ENCODE measurements at regions not wholly inside any gene's neighbourhood (a gene's known extent, or its start where the extent isn't known, plus 50 kb on each side); places are given as distances from the start of the nearest gene placed in this dataset.

- H3K36me3 Mint-ChIP-seq: no peaks in the 10 kb centered on the region
- CTCF ChIA-PET: no interaction called here
- intact Hi-C loops (cut with micrococcal nuclease): no loop called here
- POLR2A ChIA-PET: no interaction called here
- DNase-seq: no peak
- no peak overlapping the region for H3K27ac Mint-ChIP-seq
- H3K4me3 Mint-ChIP-seq: no peak overlapping the region
- H3K9me3 Mint-ChIP-seq: peaks cover 6% of the 10 kb centered on the region
- peaks cover 16% of the 10 kb centered on the region for H3K4me1 Mint-ChIP-seq (ENCODE audit: low read depth)
- H3K27me3 Mint-ChIP-seq: no peaks in the 10 kb centered on the region
Measured at GRCh38 chr12:92326877-92327276, 181.2 kb upstream of the BTG1 start.

GRCh38 chr12:92324849-92325500 is 179.3 kb upstream of the BTG1 start:
- Mint-ChIP-seq H3K4me1 (ENCODE audit: low read depth) (peaks cover 16% of the 10 kb centered on the region), H3K4me3 (no peak overlapping the region), H3K27ac (no peak overlapping the region), H3K27me3 (no peaks in the 10 kb centered on the region), H3K36me3 (no peaks in the 10 kb centered on the region), H3K9me3 (peaks cover 24% of the 10 kb centered on the region)
- CTCF ChIA-PET: no interaction called here
- POLR2A ChIA-PET: no interaction called here
- DNase-seq: no peak
- intact Hi-C loops (cut with micrococcal nuclease): no loop called here

- no peak overlapping the region for H3K4me3 Mint-ChIP-seq
- H3K4me1 Mint-ChIP-seq (ENCODE audit: low read depth): peaks cover 2% of the 10 kb centered on the region
- no peaks in the 10 kb centered on the region for H3K9me3 Mint-ChIP-seq
- H3K27me3 Mint-ChIP-seq: no peaks in the 10 kb centered on the region
- ChIA-PET POLR2A (no interaction called here), CTCF (no interaction called here)
- intact Hi-C loops (cut with micrococcal nuclease): no loop called here
- H3K27ac Mint-ChIP-seq: no peak overlapping the region
- no peaks in the 10 kb centered on the region for H3K36me3 Mint-ChIP-seq
- DNase-seq: no peak
Measured at GRCh38 chr12:92312463-92312964, 166.9 kb upstream of the BTG1 start.

- Mint-ChIP-seq H3K4me3 (no peak overlapping the region), H3K4me1 (ENCODE audit: low read depth) (peaks cover 4% of the 10 kb centered on the region), H3K27me3 (no peaks in the 10 kb centered on the region), H3K9me3 (no peaks in the 10 kb centered on the region), H3K36me3 (no peaks in the 10 kb centered on the region), H3K27ac (no peak overlapping the region)
- intact Hi-C loops (cut with micrococcal nuclease): loop anchor here (5.0 kb wide), 1 partner anchor 157 kb away; the partner anchor contains the start of gene BTG1
- POLR2A ChIA-PET: no interaction called here
- no peak for DNase-seq
- CTCF ChIA-PET: interaction anchor here (1.4 kb wide), 1 partner anchor 23 kb away, joined by 3 read pairs; no protein-coding TSS in a partner anchor
Measured at GRCh38 chr12:92304371-92305055, 158.9 kb upstream of the BTG1 start.

GRCh38 chr12:92302041-92302829 is 156.6 kb upstream of the BTG1 start:
- ChIA-PET CTCF (no interaction called here), POLR2A (no interaction called here)
- no peak overlapping the region for H3K27ac Mint-ChIP-seq
- H3K4me3 Mint-ChIP-seq: no peak overlapping the region
- peaks cover 4% of the 10 kb centered on the region for H3K4me1 Mint-ChIP-seq (ENCODE audit: low read depth)
- intact Hi-C loops (cut with micrococcal nuclease): loop anchor here (5.0 kb wide), 1 partner anchor 155 kb away; the partner anchor contains the start of gene BTG1
- H3K9me3 Mint-ChIP-seq: no peaks in the 10 kb centered on the region
- no peak for DNase-seq
- H3K36me3 Mint-ChIP-seq: no peaks in the 10 kb centered on the region
- no peaks in the 10 kb centered on the region for H3K27me3 Mint-ChIP-seq

- no peak overlapping the region for H3K27ac Mint-ChIP-seq
- ChIA-PET POLR2A (no interaction called here), CTCF (no interaction called here)
- H3K4me3 Mint-ChIP-seq: no peak overlapping the region
- intact Hi-C loops (cut with micrococcal nuclease): loop anchor here (2.0 to 5.0 kb wide), 2 partner anchors 154 to 269 kb away; partner anchors contain the start of gene BTG1
- no peaks in the 10 kb centered on the region for H3K27me3 Mint-ChIP-seq
- no peaks in the 10 kb centered on the region for H3K9me3 Mint-ChIP-seq
- DNase-seq: no peak
- H3K36me3 Mint-ChIP-seq: no peaks in the 10 kb centered on the region
- peaks cover 4% of the 10 kb centered on the region for H3K4me1 Mint-ChIP-seq (ENCODE audit: low read depth)
Measured at GRCh38 chr12:92301356-92301755, 155.7 kb upstream of the BTG1 start.

- POLR2A ChIA-PET: no interaction called here
Measured at GRCh38 chr12:92300777-92301176, 155.1 kb upstream of the BTG1 start.

GRCh38 chr12:92299744-92300143 is 154.1 kb upstream of the BTG1 start:
- no peaks in the 10 kb centered on the region for H3K9me3 Mint-ChIP-seq
- no peaks in the 10 kb centered on the region for H3K36me3 Mint-ChIP-seq
- H3K4me1 Mint-ChIP-seq (ENCODE audit: low read depth): peaks cover 15% of the 10 kb centered on the region
- intact Hi-C loops (cut with micrococcal nuclease): loop anchor here (2.0 to 5.0 kb wide), 5 partner anchors 63 to 271 kb away; partner anchors contain the start of gene BTG1
- POLR2A ChIA-PET: no interaction called here
- CTCF ChIA-PET: interaction anchor here (0.7 kb wide), 1 partner anchor 195 kb away, joined by 3 read pairs; no protein-coding TSS in a partner anchor
- no peak for DNase-seq
- H3K27me3 Mint-ChIP-seq: no peaks in the 10 kb centered on the region
- no peak overlapping the region for H3K27ac Mint-ChIP-seq
- no peak overlapping the region for H3K4me3 Mint-ChIP-seq

More at GRCh38 chr12:92300777-92301176, 155.1 kb upstream of the BTG1 start:
- no peaks in the 10 kb centered on the region for H3K36me3 Mint-ChIP-seq
- no peak overlapping the region for H3K4me3 Mint-ChIP-seq
- H3K4me1 Mint-ChIP-seq (ENCODE audit: low read depth): peaks cover 9% of the 10 kb centered on the region
- DNase-seq: no peak
- no peaks in the 10 kb centered on the region for H3K27me3 Mint-ChIP-seq
- no peaks in the 10 kb centered on the region for H3K9me3 Mint-ChIP-seq
- CTCF ChIA-PET: no interaction called here
- no peak overlapping the region for H3K27ac Mint-ChIP-seq
- intact Hi-C loops (cut with micrococcal nuclease): loop anchor here (2.0 to 5.0 kb wide), 2 partner anchors 153 to 270 kb away; partner anchors contain the start of gene BTG1

GRCh38 chr12:92299344-92299743 is 153.7 kb upstream of the BTG1 start:
- Mint-ChIP-seq H3K9me3 (no peaks in the 10 kb centered on the region), H3K36me3 (no peaks in the 10 kb centered on the region), H3K27me3 (no peaks in the 10 kb centered on the region), H3K4me3 (no peak overlapping the region), H3K4me1 (ENCODE audit: low read depth) (peaks cover 14% of the 10 kb centered on the region), H3K27ac (no peak overlapping the region)
- intact Hi-C loops (cut with micrococcal nuclease): loop anchor here (2.0 to 5.0 kb wide), 3 partner anchors 63 to 103 kb away; no protein-coding TSS in a partner anchor
- CTCF ChIA-PET: interaction anchor here (0.6 to 0.7 kb wide), 2 partner anchors 195 to 666 kb away, joined by 3 read pairs; no protein-coding TSS in a partner anchor
- DNase-seq: no peak
- POLR2A ChIA-PET: no interaction called here

- Mint-ChIP-seq H3K4me3 (peak overlapping the region; percentile 30), H3K27ac (peak overlapping the region; percentile 79), H3K9me3 (no peaks in the 10 kb centered on the region), H3K36me3 (no peaks in the 10 kb centered on the region), H3K4me1 (ENCODE audit: low read depth) (peaks cover 13% of the 10 kb centered on the region), H3K27me3 (no peaks in the 10 kb centered on the region)
- DNase-seq: peak; percentile 26
- ChIA-PET POLR2A (no interaction called here), CTCF (no interaction called here)
- intact Hi-C loops (cut with micrococcal nuclease): loop anchor here (2.0 to 5.0 kb wide), 3 partner anchors 64 to 105 kb away; no protein-coding TSS in a partner anchor
Measured at GRCh38 chr12:92297932-92298696, 152.5 kb upstream of the BTG1 start.

- no peak for DNase-seq
- intact Hi-C loops (cut with micrococcal nuclease): loop anchor here (5.0 kb wide), 2 partner anchors 65 to 85 kb away; no protein-coding TSS in a partner anchor
- Mint-ChIP-seq H3K4me3 (peak overlapping the region; percentile 30), H3K36me3 (no peaks in the 10 kb centered on the region), H3K9me3 (no peaks in the 10 kb centered on the region), H3K4me1 (ENCODE audit: low read depth) (peaks cover 13% of the 10 kb centered on the region), H3K27me3 (no peaks in the 10 kb centered on the region), H3K27ac (peak overlapping the region; percentile 79)
- ChIA-PET CTCF (no interaction called here), POLR2A (no interaction called here)
Measured at GRCh38 chr12:92297405-92297804, 151.8 kb upstream of the BTG1 start.

All from activated CD4-positive, alpha-beta memory T cell treated with anti-CD3 and anti-CD28 coated beads for 36 hours (primary cell).